Lower leg skin (tissue), 3 donors: ENCODE measurements at regions not wholly inside any gene's neighbourhood (a gene's known extent, or its start where the extent isn't known, plus 50 kb on each side); places are given as distances from the start of the nearest gene placed in this dataset.

ENCODE experiments used
- POLR2A ChIP-seq, 2 donors: fragments of 450-650 bp; IDR thresholded peaks; one replicate each; pipeline ENCODE4 v1.6.1; 2016 to 2017; ENCODE audit warnings: antibody characterized with exemption in 2 of 2, mild to moderate bottlenecking in 1 of 2, moderate library complexity in 1 of 2
- TF ChIP-seq, protein P1 (sequence below), 3 donors: fragments of 450-650 bp; IDR thresholded peaks; one replicate each; pipeline ENCODE4 v1.5.1; 2016; ENCODE audit warnings: antibody characterized with exemption in 3 of 3, mild to moderate bottlenecking in 3 of 3, moderate library complexity in 2 of 3

- TF ChIP-seq POLR2A (IDR thresholded peaks at IDR 0.05) = no peak
- TF ChIP-seq, protein P1, sequence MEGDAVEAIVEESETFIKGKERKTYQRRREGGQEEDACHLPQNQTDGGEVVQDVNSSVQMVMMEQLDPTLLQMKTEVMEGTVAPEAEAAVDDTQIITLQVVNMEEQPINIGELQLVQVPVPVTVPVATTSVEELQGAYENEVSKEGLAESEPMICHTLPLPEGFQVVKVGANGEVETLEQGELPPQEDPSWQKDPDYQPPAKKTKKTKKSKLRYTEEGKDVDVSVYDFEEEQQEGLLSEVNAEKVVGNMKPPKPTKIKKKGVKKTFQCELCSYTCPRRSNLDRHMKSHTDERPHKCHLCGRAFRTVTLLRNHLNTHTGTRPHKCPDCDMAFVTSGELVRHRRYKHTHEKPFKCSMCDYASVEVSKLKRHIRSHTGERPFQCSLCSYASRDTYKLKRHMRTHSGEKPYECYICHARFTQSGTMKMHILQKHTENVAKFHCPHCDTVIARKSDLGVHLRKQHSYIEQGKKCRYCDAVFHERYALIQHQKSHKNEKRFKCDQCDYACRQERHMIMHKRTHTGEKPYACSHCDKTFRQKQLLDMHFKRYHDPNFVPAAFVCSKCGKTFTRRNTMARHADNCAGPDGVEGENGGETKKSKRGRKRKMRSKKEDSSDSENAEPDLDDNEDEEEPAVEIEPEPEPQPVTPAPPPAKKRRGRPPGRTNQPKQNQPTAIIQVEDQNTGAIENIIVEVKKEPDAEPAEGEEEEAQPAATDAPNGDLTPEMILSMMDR (IDR thresholded peaks at IDR 0.05) = no peak
Observed at GRCh38 chr7:136523571-136523970, 344.9 kb upstream of the CHRM2 start.
